HepG2 (cell line): ENCODE measurements at regions not wholly inside any gene's neighbourhood (a gene's known extent, or its start where the extent isn't known, plus 50 kb on each side); places are given as distances from the start of the nearest gene placed in this dataset.

ENCODE experiments used
- ATAC-seq: fragments of 200-7000 bp; cut with Tn5 transposase; 3 replicates; pipeline ENCODE4 v1.9.1; 2020; ENCODE audit warnings: mild to moderate bottlenecking, moderate library complexity
- BruUV-seq: library from RNA; stranded (reverse); fragments of 400-500 nt; replicated peaks from 2 replicates; lab custom pipeline; 2021; lab: Mats Ljungman, UMichigan
- CTCF ChIA-PET: fragments of 300-600 bp; formaldehyde crosslinking; extraction: SDS; loops from one replicate; lab custom pipeline; 2021; ENCODE audit warnings: low total read pairs, inconsistent platforms, low intra/inter-chr PET ratio; lab: Yijun Ruan, JAX
- POLR2A ChIA-PET: fragments of 350-600 bp; sonication (Branson Sonifier 250); formaldehyde crosslinking; loops from one replicate; lab custom pipeline; 2020; ENCODE audit warnings: antibody characterized with exemption, inconsistent platforms; lab: Yijun Ruan, JAX
- DNase-seq: peaks from one replicate; pipeline ENCODE4 v3.0.0-alpha.2; 2015; ENCODE audit warnings: low spot score
- FAIRE-seq: peaks from 3 replicates; lab custom pipeline; 2011; peaks lifted over from hg19 to GRCh38; lab: Jason Lieb, UNC
- H2AFZ ChIP-seq: one replicate; pipeline ENCODE4 v1.6.1; 2011; ENCODE audit warnings: low read length, inconsistent platforms
- H3K27ac ChIP-seq: fragments of 300-600 bp; 3 replicates; pipeline ENCODE4 v1.8.0; 2011; ENCODE audit warnings: mixed run types, mild to moderate bottlenecking, mixed read lengths, low read length, inconsistent platforms; ENCODE audit not compliant: insufficient read depth; ENCODE audit errors: extremely low read length
- H3K27me3 ChIP-seq, 2 experiments: fragments of 200-600 bp in 1 of 2; 2 replicates in 1 of 2; 3 replicates in 1 of 2; pipeline versions ENCODE4 v1.6.0 to v1.8.0; 2011; ENCODE audit warnings: low read length in 2 of 2, mild to moderate bottlenecking in 2 of 2, moderate library complexity in 2 of 2, inconsistent platforms in 1 of 2; ENCODE audit not compliant: insufficient read depth in 2 of 2, control insufficient read depth in 1 of 2
- H3K36me3 ChIP-seq, 2 experiments: fragments of 200-600 bp in 1 of 2; replicated peaks in 1 of 2; 2 replicates in 1 of 2; 3 replicates in 1 of 2; pipeline versions ENCODE4 v1.5.1 to v1.8.0; 2011; ENCODE audit warnings: low read length in 2 of 2, inconsistent platforms in 1 of 2; ENCODE audit not compliant: insufficient read depth in 2 of 2, control insufficient read depth in 1 of 2
- H3K4me1 ChIP-seq: 2 replicates; pipeline ENCODE4 v1.5.1; 2012; ENCODE audit warnings: low read length, inconsistent platforms; ENCODE audit not compliant: insufficient read depth
- H3K4me2 ChIP-seq: 2 replicates; pipeline ENCODE4 v1.6.0; 2011; ENCODE audit warnings: low read depth, low read length, inconsistent platforms
- H3K4me3 ChIP-seq, 3 experiments: fragments of 200-600 bp in 1 of 3; sonication (generic), shearing (Covaris generic) in 1 of 3; replicated peaks in 1 of 3; 2 replicates each; pipeline ENCODE4 v1.5.1; 2011 to 2016; ENCODE audit warnings: low read length in 3 of 3, inconsistent platforms in 2 of 3, low read depth in 2 of 3, mild to moderate bottlenecking in 2 of 3, control low read depth in 1 of 3, mixed read lengths in 1 of 3; ENCODE audit not compliant: insufficient read depth in 1 of 3
- H3K79me2 ChIP-seq: one replicate; pipeline ENCODE4 v1.6.1; 2011; ENCODE audit warnings: low read length, inconsistent platforms; ENCODE audit not compliant: insufficient read depth
- H3K9ac ChIP-seq: 2 replicates; pipeline ENCODE4 v1.6.0; 2011; ENCODE audit warnings: mild to moderate bottlenecking, low read depth, low read length, inconsistent platforms; ENCODE audit not compliant: insufficient read depth
- H3K9me3 ChIP-seq: 2 replicates; pipeline ENCODE4 v1.5.1; 2012; ENCODE audit warnings: mild to moderate bottlenecking, low read length
- H4K20me1 ChIP-seq: 2 replicates; pipeline ENCODE4 v1.6.0; 2011; ENCODE audit warnings: inconsistent platforms, mild to moderate bottlenecking, low read length, moderate library complexity; ENCODE audit not compliant: insufficient read depth
- BCLAF1 ChIP-seq: fragments of 450-650 bp; IDR thresholded peaks from 2 replicates; pipeline ENCODE4 v1.6.1; 2017; ENCODE audit warnings: mild to moderate bottlenecking
- E2F1 ChIP-seq: sonication (generic); formaldehyde crosslinking; IDR thresholded peaks from 2 replicates; pipeline ENCODE4 v1.5.0; 2020; ENCODE audit warnings: missing genetic modification reagents
- MAX ChIP-seq: IDR thresholded peaks from 2 replicates; pipeline ENCODE4 v1.6.1; 2012; ENCODE audit warnings: inconsistent platforms
- MEIS2 ChIP-seq: sonication (generic); formaldehyde crosslinking; IDR thresholded peaks from 2 replicates; pipeline ENCODE4 v1.9.0; 2021; ENCODE audit warnings: mild to moderate bottlenecking, missing genetic modification reagents
- TSC22D2 ChIP-seq: sonication (generic); formaldehyde crosslinking; IDR thresholded peaks from 2 replicates; pipeline ENCODE4 v1.5.1; 2020; ENCODE audit warnings: missing genetic modification reagents, mild to moderate bottlenecking, borderline replicate concordance
- ZMYM4 ChIP-seq: sonication (generic); formaldehyde crosslinking; IDR thresholded peaks from 2 replicates; pipeline ENCODE4 v1.8.1; 2023; ENCODE audit warnings: mild to moderate bottlenecking, missing genetic modification reagents
- ZNF773 ChIP-seq: sonication (generic); formaldehyde crosslinking; IDR thresholded peaks from 2 replicates; pipeline ENCODE4 v1.4.0; 2020; ENCODE audit warnings: missing genetic modification reagents, borderline replicate concordance
- WGBS: methylation state at CpG from one replicate; pipeline ENCODE4 v1.1.6; 2017; ENCODE audit warnings: low lambda C conversion rate; 5-methylcytosine and 5-hydroxymethylcytosine counted together
- in situ Hi-C: cut with HindIII; loops from 2 replicates; pipeline ENCODE4 v1.10.0; 2017; ENCODE audit warnings: low pct_unique_long_range_greater_than_20kb; ENCODE audit not compliant: extremely low pct_ligation_motif_present
- intact Hi-C: fragments of 100-400 bp; cut with micrococcal nuclease; formaldehyde crosslinking; loops from one replicate; pipeline ENCODE4 v1.10.0; 2022; ENCODE audit not compliant: unreplicated experiment
- TF ChIP-seq, protein P1 (sequence below): sonication (generic); formaldehyde crosslinking; IDR thresholded peaks from 2 replicates; pipeline ENCODE4 v1.8.0; 2022; ENCODE audit warnings: mild to moderate bottlenecking, missing genetic modification reagents; ENCODE audit not compliant: insufficient replicate concordance

DNA sequence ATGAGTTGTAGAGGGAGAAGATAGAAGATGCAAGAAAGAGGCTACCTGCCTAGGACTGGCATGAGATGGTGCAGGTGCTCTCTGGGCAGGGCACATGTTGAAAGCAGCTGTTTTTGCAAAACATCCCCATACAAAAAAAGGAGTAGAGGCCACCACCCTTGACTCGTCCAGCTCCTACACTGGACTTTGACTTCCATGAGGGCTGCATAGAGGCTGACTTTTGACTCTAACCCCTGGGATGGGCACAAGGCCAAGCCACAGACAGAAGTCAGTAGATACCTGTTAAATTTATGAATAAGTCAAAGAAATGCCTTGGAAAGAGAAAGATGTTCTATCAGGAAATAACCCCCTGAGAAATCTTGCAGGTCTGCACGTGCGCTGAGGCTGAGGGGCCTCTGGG, 1139.1 kb upstream of the TMEM132C start:
- no peaks in the 10 kb centered on the region for H3K36me3 ChIP-seq
- no peaks in the 10 kb centered on the region for H3K4me1 ChIP-seq
- no peaks in the 10 kb centered on the region for H3K9me3 ChIP-seq
- BruUV-seq: no TSS peak
- ChIA-PET POLR2A (no interaction called here), CTCF (no interaction called here)
- no peak for DNase-seq
- 33% methylated on average over 3 of the region's 3 CpGs for WGBS
- ATAC-seq: no peak
- intact Hi-C loops (no loop called here), in situ Hi-C loops (no loop called here)
- no peak for FAIRE-seq
- no peak overlapping the region for H3K9ac ChIP-seq
- H3K4me3 ChIP-seq: no peak overlapping the region
- no peaks in the 10 kb centered on the region for H3K27me3 ChIP-seq
- H2AFZ ChIP-seq: no peak overlapping the region
- H3K4me2 ChIP-seq: no peak overlapping the region
- no peaks in the 10 kb centered on the region for H3K79me2 ChIP-seq
- no peaks in the 10 kb centered on the region for H4K20me1 ChIP-seq
- H3K27ac ChIP-seq: no peak overlapping the region
- TF ChIP-seq E2F1 (CRISPR knock-in tag) (no peak), BCLAF1 (no peak), MEIS2 (CRISPR knock-in tag) (no peak), ZNF773 (no peak), TSC22D2 (CRISPR knock-in tag) (no peak), MAX (no peak), ZMYM4 (no peak)
- TF ChIP-seq, protein P1, sequence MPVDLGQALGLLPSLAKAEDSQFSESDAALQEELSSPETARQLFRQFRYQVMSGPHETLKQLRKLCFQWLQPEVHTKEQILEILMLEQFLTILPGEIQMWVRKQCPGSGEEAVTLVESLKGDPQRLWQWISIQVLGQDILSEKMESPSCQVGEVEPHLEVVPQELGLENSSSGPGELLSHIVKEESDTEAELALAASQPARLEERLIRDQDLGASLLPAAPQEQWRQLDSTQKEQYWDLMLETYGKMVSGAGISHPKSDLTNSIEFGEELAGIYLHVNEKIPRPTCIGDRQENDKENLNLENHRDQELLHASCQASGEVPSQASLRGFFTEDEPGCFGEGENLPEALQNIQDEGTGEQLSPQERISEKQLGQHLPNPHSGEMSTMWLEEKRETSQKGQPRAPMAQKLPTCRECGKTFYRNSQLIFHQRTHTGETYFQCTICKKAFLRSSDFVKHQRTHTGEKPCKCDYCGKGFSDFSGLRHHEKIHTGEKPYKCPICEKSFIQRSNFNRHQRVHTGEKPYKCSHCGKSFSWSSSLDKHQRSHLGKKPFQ (CRISPR knock-in tag): no peak
